Astrocyte of the spinal cord (primary cell): ENCODE measurements at regions not wholly inside any gene's neighbourhood (a gene's known extent, or its start where the extent isn't known, plus 50 kb on each side); places are given as distances from the start of the nearest gene placed in this dataset.

Experiments
- DNase-seq: peaks from one replicate; pipeline ENCODE4 v3.0.0; 2011; ENCODE audit warnings: low read depth, low spot score
- H3K4me3 ChIP-seq: 2 replicates; pipeline ENCODE4 v1.5.1; 2011; ENCODE audit warnings: low read depth, mild to moderate bottlenecking, low read length, moderate library complexity
- CTCF ChIP-seq: IDR thresholded peaks from 2 replicates; pipeline ENCODE4 v1.5.1; 2012; ENCODE audit warnings: low read depth, mild to moderate bottlenecking, low read length, inconsistent platforms
- in situ Hi-C: cut with HindIII; loops from 2 replicates; pipeline ENCODE4 v1.10.0; 2017; ENCODE audit warnings: low sequenced_read_pairs

GRCh38 chr2:59706729-59707128 lies 846.7 kb downstream of the BCL11A start:
- in situ Hi-C loops = no loop called here
- H3K4me3 ChIP-seq = no peak overlapping the region
- no peak for DNase-seq
- no peak for TF ChIP-seq CTCF

- in situ Hi-C loops = no loop called here
Measured at GRCh38 chr2:59703796-59704195, 849.7 kb downstream of the BCL11A start.

GRCh38 chr2:59702026-59702425 lies 851.4 kb downstream of the BCL11A start:
- in situ Hi-C loops = no loop called here
- no peak for DNase-seq
- H3K4me3 ChIP-seq = no peak overlapping the region
- TF ChIP-seq CTCF = no peak

More at GRCh38 chr2:59703796-59704195, 849.7 kb downstream of the BCL11A start:
- no peak for TF ChIP-seq CTCF
- no peak overlapping the region for H3K4me3 ChIP-seq
- DNase-seq = no peak

- H3K4me3 ChIP-seq = no peak overlapping the region
- in situ Hi-C loops = no loop called here
- DNase-seq = no peak
- no peak for TF ChIP-seq CTCF
Measured at GRCh38 chr2:59701271-59701994, 852.0 kb downstream of the BCL11A start.

- in situ Hi-C loops = no loop called here
- DNase-seq = no peak
- no peak overlapping the region for H3K4me3 ChIP-seq
- TF ChIP-seq CTCF = no peak
Measured at GRCh38 chr2:59694176-59694575, 859.3 kb downstream of the BCL11A start.

GRCh38 chr2:59693231-59693959 lies 860.1 kb downstream of the BCL11A start:
- in situ Hi-C loops = no loop called here
- DNase-seq = no peak
- TF ChIP-seq CTCF = no peak
- no peak overlapping the region for H3K4me3 ChIP-seq
